ENCODE measurements at regions not wholly inside any gene's neighbourhood (a gene's known extent, or its start where the extent isn't known, plus 50 kb on each side); places are given as distances from the start of the nearest gene placed in this dataset.

DNA sequence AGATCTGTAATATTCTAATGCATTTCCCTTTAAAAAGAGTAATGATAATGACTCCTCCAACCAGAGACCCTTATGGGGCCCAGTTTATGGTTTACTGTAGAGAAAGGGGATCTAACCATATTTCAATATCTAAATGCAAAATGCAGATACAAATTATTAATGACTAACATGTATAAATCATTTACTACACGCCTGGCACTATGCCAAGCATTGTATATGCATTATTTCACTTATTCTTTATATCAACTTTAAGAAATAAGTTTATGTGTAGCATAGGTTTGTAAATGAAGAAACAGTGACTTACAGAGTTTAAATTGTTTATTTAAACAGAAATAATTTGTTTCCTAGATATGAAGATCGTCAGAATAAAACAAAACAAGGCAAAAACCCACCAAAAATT, 86.2 kb upstream of the SCEL start:
- no peak overlapping the region for H3K4me3 Mint-ChIP-seq
- no peak for DNase-seq
- H3K27me3 Mint-ChIP-seq (ENCODE audit: low read depth) = peaks cover 5% of the 10 kb centered on the region
- H3K27ac Mint-ChIP-seq = no peak overlapping the region
- no peaks in the 10 kb centered on the region for H3K9me3 Mint-ChIP-seq
- ATAC-seq (replicated peaks in 1 of 2) = no peak
- peaks cover 5% of the 10 kb centered on the region for H3K4me1 Mint-ChIP-seq (ENCODE audit: low read depth)
- no peaks in the 10 kb centered on the region for H3K36me3 Mint-ChIP-seq (ENCODE audit: insufficient read depth in 2 of 2)

DNA sequence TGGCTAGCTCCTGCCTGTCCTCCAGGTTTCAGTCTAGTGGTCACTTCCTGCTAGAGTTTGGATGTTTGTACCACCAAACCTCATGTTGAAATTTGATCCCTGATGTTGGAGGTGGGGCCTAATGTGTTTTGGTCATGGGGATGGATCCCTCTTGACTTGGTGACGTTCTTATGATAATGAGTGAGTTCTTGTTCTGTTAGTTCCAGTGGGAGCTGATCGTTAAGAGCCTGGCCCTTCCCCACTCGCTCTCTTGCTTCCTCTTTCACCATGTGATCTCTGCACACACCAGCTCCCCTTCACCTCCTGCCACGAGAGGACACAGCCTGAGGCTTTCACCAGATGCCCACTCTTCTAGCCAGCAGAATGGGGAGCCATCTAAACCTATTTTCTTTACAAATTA, 86.8 kb upstream of the SCEL start:
- no peak overlapping the region for H3K27ac Mint-ChIP-seq
- H3K4me3 Mint-ChIP-seq = no peak overlapping the region
- no peak for DNase-seq
- H3K27me3 Mint-ChIP-seq (ENCODE audit: low read depth) = peaks cover 5% of the 10 kb centered on the region
- peaks cover 5% of the 10 kb centered on the region for H3K4me1 Mint-ChIP-seq (ENCODE audit: low read depth)
- ATAC-seq (replicated peaks in 1 of 2) = no peak
- no peaks in the 10 kb centered on the region for H3K36me3 Mint-ChIP-seq (ENCODE audit: insufficient read depth in 2 of 2)
- H3K9me3 Mint-ChIP-seq = no peaks in the 10 kb centered on the region

DNA sequence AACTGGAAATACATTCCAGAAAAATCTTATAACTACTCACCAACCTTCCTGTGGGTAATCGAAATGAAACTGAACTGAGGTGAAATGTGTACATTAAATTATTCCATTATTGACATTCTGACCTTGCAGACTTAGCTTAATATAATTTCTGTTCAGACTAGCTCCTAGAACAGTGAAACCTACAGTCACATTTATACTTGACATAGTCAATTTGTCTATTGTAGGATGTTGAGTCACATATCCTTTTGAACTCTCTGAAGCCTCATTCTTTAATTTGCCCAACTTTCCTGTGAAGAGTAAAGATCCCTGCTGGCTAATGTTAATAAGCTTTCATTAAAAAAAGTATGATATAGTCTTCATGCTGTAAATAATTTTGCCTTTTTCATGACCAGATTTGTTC, 92.0 kb upstream of the SCEL start:
- Mint-ChIP-seq H3K36me3 (ENCODE audit: insufficient read depth in 2 of 2) (peaks cover 2% of the 10 kb centered on the region in 2 donors), H3K4me3 (no peak overlapping the region), H3K4me1 (ENCODE audit: low read depth) (peaks cover 5% of the 10 kb centered on the region), H3K9me3 (no peaks in the 10 kb centered on the region), H3K27ac (no peak overlapping the region), H3K27me3 (ENCODE audit: low read depth) (peaks cover 26% of the 10 kb centered on the region)
- no peak for ATAC-seq (replicated peaks in 1 of 2)
- no peak for DNase-seq

DNA sequence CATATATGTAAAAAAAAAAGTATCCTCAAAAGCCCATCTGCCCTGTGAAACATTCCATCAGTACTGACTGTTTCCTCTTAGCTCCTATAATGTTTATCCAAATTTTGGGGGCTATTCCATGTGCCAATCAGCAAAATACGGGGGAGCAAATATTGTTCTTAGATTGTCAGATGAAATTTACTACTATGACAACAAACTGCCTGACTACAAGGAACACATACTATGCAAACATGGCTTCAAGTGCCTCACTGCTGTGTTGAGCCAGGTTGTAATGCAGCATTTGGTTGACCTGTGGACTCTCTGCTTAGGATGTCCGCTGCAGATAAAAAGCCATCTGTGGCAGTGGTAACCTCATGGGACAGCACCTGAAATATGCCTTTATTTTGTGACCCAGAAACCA, 98.2 kb upstream of the SCEL start:
- H3K9me3 Mint-ChIP-seq = no peaks in the 10 kb centered on the region
- H3K4me3 Mint-ChIP-seq = no peak overlapping the region
- DNase-seq (no peak), ATAC-seq (replicated peaks in 1 of 2) (no peak)
- H3K36me3 Mint-ChIP-seq (ENCODE audit: insufficient read depth in 2 of 2) = no peaks in the 10 kb centered on the region
- peaks cover 14% of the 10 kb centered on the region for H3K27me3 Mint-ChIP-seq (ENCODE audit: low read depth)
- no peaks in the 10 kb centered on the region for H3K4me1 Mint-ChIP-seq (ENCODE audit: low read depth)
- no peak overlapping the region for H3K27ac Mint-ChIP-seq

DNA sequence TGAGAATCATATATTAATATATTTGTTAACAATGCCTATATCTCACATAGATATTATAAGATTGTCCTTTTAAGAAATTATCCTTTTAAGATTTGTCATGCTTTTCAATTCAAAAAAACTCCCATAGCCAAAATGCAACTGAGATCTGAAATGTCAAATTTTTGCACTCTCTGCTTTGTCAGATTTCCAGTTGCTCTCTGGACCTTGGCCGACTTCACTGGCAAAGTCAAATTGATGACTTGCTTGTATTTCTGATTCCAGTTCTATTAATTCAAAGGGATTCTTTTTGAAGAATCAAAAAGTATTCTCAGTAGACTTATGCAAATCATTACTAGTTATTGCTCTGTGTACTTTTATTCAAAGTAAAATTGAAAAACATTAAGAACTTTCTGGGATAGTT, 101.2 kb upstream of the SCEL start:
- no peak overlapping the region for H3K4me3 Mint-ChIP-seq
- peaks cover 0 to under 1% of the 10 kb centered on the region in 2 donors for H3K9me3 Mint-ChIP-seq
- H3K27me3 Mint-ChIP-seq (ENCODE audit: low read depth) = peaks cover 5% of the 10 kb centered on the region
- no peak for DNase-seq
- H3K27ac Mint-ChIP-seq = no peak overlapping the region
- peaks cover 6% of the 10 kb centered on the region for H3K4me1 Mint-ChIP-seq (ENCODE audit: low read depth)
- no peaks in the 10 kb centered on the region for H3K36me3 Mint-ChIP-seq (ENCODE audit: insufficient read depth in 2 of 2)
- ATAC-seq (replicated peaks in 1 of 2) = no peak

DNA sequence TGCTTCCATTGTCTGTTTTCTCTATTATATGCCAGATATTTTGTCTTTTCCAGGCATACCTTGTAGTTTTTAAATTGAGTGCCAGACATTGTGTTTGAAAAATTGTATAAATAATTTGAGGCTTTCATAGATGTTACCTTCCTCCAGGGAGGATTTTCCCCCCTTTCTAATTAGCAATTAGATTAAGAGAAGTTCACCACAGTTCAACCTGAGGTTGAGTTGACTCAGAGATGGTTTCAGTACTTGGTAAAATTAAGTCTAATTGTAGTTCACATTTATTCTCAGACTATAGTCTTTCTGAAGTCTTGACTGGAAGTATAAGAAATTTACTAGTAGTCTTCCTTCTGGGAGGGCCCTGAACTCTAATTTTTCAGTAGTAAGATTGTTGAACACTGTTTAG, 104.1 kb upstream of the SCEL start:
- Mint-ChIP-seq H3K4me1 (ENCODE audit: low read depth) (peaks cover 20% of the 10 kb centered on the region), H3K27ac (no peak overlapping the region), H3K9me3 (peaks cover 2 to 5% of the 10 kb centered on the region in 2 donors)

DNA sequence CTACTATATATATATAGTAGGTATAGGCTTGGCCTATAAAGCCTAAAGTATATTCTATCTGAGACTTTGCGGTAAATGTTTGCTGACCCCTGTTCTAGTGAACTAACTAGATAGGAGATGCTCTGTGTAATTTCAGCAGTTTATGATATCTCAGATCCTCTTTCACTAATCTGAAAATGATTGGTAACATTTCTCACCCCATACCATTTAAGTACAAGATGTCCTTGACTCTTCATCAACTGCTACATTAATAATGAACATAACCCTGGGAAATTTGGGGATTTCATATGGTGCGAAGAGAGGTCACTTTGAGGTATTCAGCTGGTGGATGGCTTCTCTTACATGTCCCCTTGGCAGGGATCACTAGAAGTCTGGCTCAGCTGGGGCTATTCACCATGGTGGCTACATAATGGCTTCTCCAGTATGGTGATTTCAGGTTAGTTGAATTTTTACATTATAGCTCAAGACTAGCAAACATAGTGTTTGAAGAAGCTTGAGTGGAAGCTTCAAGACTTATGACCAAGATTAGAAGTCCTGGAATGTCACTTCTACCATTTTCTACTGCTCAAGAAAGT, 103.6 kb upstream of the MYCBP2 start:
- Mint-ChIP-seq H3K4me3 (no peak overlapping the region), H3K27ac (no peak overlapping the region), H3K36me3 (ENCODE audit: insufficient read depth in 2 of 2) (peaks cover 0 to 5% of the 10 kb centered on the region in 2 donors), H3K9me3 (peaks cover 2 to 5% of the 10 kb centered on the region in 2 donors), H3K27me3 (ENCODE audit: low read depth) (peaks cover 7% of the 10 kb centered on the region), H3K4me1 (ENCODE audit: low read depth) (peaks cover 20% of the 10 kb centered on the region)
- ATAC-seq (replicated peaks in 1 of 2) = no peak
- DNase-seq = no peak

More for the DNA sequence above, 104.1 kb upstream of the SCEL start:
- ATAC-seq (replicated peaks in 1 of 2) = no peak
- Mint-ChIP-seq H3K4me3 (no peak overlapping the region), H3K36me3 (ENCODE audit: insufficient read depth in 2 of 2) (peaks cover 0 to 5% of the 10 kb centered on the region in 2 donors), H3K27me3 (ENCODE audit: low read depth) (peaks cover 7% of the 10 kb centered on the region)
- DNase-seq = no peak

DNA sequence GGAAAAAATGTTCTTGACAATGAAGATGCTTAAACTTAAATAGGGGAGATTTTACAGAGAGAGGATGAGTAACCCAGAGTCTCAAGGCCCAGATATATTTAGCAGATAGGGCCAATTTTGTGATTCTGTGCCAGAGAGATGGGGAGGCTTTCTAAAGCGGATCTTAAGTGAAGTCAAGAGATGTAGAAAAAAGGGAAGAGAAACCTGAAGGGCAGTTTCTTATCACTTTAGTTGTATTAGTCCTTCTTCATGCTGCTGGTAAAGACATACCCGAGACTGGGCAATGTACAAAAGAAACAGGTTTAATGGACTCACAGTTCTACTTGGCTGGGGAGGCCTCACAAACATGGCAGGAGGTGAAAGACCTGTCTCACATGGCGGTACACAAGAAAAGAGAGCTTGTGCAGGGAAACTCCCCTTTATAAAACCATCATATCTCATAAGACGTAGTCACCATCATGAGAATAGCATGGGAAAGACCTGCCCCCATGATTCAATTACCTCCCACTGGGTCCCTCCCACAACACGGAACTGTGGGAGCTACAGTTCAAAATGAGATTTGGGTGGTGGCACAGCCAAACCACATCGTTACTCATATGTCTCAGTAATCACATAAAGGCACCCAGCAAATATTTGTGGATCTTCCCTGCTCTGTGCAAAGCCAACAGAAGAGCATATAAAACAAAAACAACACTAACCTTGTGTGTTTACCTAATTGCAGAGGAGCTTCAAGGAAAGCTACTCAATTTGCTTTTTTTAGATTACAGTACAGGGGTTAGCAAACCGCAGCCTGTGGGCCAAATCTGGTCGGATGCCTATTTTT, 102.6 kb upstream of the MYCBP2 start:
- peak overlapping the region; percentile 64 to 68 for H3K4me3 Mint-ChIP-seq
- peaks cover 7% of the 10 kb centered on the region for H3K27me3 Mint-ChIP-seq (ENCODE audit: low read depth)
- H3K36me3 Mint-ChIP-seq (ENCODE audit: insufficient read depth in 2 of 2) = peaks cover 0 to 5% of the 10 kb centered on the region in 2 donors
- H3K4me1 Mint-ChIP-seq (ENCODE audit: low read depth) = peaks cover 20% of the 10 kb centered on the region
- ATAC-seq (replicated peaks in 1 of 2) = peak; percentile 88 to 91
- peak overlapping the region; percentile 40 for H3K27ac Mint-ChIP-seq
- peak; percentile 68 to 72 for DNase-seq
- H3K9me3 Mint-ChIP-seq = peaks cover 2 to 5% of the 10 kb centered on the region in 2 donors

DNA sequence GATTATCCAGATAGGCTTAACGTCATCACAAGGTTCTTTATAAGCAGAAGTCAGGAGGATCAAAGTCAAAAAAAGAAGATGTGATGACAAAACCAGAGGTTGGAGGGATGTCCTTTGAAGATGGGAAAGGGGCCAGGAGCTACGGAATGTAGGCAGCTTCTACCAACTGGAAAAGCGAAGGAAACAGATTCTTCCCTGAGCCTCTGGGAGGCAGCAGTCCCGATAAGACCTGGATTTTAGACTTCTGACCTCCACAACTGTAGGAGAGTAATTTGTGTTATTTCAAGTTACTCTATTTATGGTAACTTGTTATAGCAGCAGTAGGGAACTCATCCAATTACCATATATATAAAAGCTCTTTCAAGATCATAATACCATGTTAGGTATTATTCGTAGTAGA, 98.8 kb upstream of the MYCBP2 start:
- DNase-seq (no peak), ATAC-seq (replicated peaks in 1 of 2) (no peak)
- H3K36me3 Mint-ChIP-seq (ENCODE audit: insufficient read depth in 2 of 2) = peaks cover 0 to 5% of the 10 kb centered on the region in 2 donors
- H3K27me3 Mint-ChIP-seq (ENCODE audit: low read depth) = peaks cover 7% of the 10 kb centered on the region
- peaks cover 2 to 5% of the 10 kb centered on the region in 2 donors for H3K9me3 Mint-ChIP-seq
- H3K27ac Mint-ChIP-seq = no peak overlapping the region
- no peak overlapping the region for H3K4me3 Mint-ChIP-seq
- H3K4me1 Mint-ChIP-seq (ENCODE audit: low read depth) = peaks cover 20% of the 10 kb centered on the region

DNA sequence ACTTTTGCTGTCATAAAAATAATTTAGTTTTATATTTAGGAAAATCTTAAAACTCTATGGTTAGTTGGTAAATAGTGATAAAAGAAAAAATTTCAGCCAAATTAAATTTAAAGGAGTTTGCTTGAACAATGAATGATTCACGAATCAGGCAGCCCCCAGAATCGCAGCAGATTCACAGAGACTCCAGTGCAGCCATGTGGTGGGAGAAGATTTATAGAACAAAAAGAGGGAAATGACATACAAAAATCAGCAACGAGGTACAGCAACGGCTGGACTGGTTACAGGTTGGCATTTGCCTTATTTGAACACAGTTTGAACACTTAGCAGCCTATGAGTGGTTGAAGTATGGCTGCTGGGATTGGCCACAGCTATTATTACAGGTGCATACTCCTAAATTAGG, 96.4 kb upstream of the MYCBP2 start:
- H3K36me3 Mint-ChIP-seq (ENCODE audit: insufficient read depth in 2 of 2) = no peaks in the 10 kb centered on the region
- no peak overlapping the region for H3K4me3 Mint-ChIP-seq
- H3K27me3 Mint-ChIP-seq (ENCODE audit: low read depth) = peaks cover 7% of the 10 kb centered on the region
- no peaks in the 10 kb centered on the region for H3K9me3 Mint-ChIP-seq
- H3K4me1 Mint-ChIP-seq (ENCODE audit: low read depth) = peaks cover 4% of the 10 kb centered on the region
- no peak for ATAC-seq (replicated peaks in 1 of 2)
- no peak for DNase-seq
- no peak overlapping the region for H3K27ac Mint-ChIP-seq

DNA sequence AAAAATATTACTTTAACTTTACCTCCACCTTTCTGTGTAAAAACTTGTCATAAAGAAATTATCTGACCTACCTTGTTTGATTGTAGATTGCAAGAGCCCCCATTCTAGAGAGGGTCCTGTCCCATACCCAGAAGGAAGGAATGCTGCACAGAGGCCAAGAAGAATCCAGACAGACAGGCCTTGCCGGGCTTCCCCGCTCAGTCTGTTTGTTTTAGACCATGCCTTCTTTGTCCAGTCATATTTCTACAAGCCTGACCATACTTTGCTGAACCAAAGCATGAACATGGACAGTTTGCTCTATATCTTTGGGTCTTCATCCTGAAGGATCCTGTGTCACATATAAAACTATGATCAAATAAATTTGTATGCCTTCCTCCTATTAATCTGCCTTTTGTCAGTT, 95.8 kb upstream of the MYCBP2 start:
- Mint-ChIP-seq H3K4me3 (no peak overlapping the region), H3K27me3 (ENCODE audit: low read depth) (peaks cover 7% of the 10 kb centered on the region), H3K4me1 (ENCODE audit: low read depth) (no peaks in the 10 kb centered on the region), H3K27ac (no peak overlapping the region), H3K9me3 (no peaks in the 10 kb centered on the region), H3K36me3 (ENCODE audit: insufficient read depth in 2 of 2) (no peaks in the 10 kb centered on the region)
- DNase-seq = no peak
- ATAC-seq (replicated peaks in 1 of 2) = no peak

DNA sequence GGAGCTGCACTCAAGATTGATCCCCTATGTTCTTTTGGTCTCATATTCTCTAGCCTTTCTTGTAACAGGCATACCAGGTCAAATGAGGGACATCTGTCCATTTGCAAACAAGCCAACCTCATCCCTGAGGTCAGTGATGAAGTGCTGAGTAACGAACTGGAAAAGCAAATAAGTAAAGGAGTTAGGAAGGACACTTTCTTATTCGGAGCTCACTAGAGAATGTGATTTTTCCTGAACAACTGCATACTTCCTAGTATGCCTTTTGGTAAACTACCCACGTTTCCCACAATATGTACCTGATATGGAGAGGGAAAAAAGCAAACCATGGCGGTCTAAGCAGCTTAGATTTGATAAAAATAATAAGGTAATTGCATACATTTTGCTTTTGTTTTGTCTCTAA, 91.0 kb upstream of the MYCBP2 start:
- H3K27me3 Mint-ChIP-seq (ENCODE audit: low read depth) = no peaks in the 10 kb centered on the region

DNA sequence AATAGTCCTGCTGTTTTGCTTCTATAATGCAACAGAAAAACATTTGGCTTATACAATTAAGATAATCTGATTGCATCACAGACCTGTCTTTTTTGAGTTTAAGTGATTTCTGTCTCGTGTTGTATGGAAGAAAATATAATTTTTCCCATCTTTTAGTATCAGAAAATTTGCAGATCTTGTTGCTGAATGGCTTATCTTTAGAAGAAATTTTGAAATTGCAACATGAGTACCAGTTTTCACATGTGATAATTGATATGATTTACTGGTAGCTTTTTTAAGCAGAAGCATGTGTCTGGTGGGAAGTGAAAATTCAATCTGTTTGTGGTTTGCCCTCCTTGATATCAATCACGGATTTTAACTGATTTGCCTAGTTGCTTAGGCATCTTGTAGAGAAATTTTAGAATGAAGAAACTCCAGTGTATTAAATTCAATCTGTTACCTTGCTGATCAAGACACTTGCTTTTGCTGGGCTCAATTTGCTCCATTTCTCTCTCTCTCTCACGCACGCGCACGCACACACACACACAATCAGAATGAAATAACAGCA, 89.8 kb upstream of the MYCBP2 start:
- H3K4me3 Mint-ChIP-seq = no peak overlapping the region
- no peaks in the 10 kb centered on the region for H3K27me3 Mint-ChIP-seq (ENCODE audit: low read depth)
- ATAC-seq (replicated peaks in 1 of 2) = no peak
- no peaks in the 10 kb centered on the region for H3K9me3 Mint-ChIP-seq
- H3K36me3 Mint-ChIP-seq (ENCODE audit: insufficient read depth in 2 of 2) = no peaks in the 10 kb centered on the region
- no peaks in the 10 kb centered on the region for H3K4me1 Mint-ChIP-seq (ENCODE audit: low read depth)
- DNase-seq = no peak
- no peak overlapping the region for H3K27ac Mint-ChIP-seq

More for the DNA sequence above, 91.0 kb upstream of the MYCBP2 start:
- no peak for ATAC-seq (replicated peaks in 1 of 2)
- H3K4me3 Mint-ChIP-seq = no peak overlapping the region
- no peak for DNase-seq
- H3K4me1 Mint-ChIP-seq (ENCODE audit: low read depth) = no peaks in the 10 kb centered on the region
- no peak overlapping the region for H3K27ac Mint-ChIP-seq
- no peaks in the 10 kb centered on the region for H3K9me3 Mint-ChIP-seq
- no peaks in the 10 kb centered on the region for H3K36me3 Mint-ChIP-seq (ENCODE audit: insufficient read depth in 2 of 2)

Data from activated T-cell treated with anti-CD3 and anti-CD28 coated beads, Interleukin-2, amount 50 U/mL, for 72 hours (primary cell).